Upper lobe of left lung (tissue), 6 donors: ENCODE measurements at regions not wholly inside any gene's neighbourhood (a gene's known extent, or its start where the extent isn't known, plus 50 kb on each side); places are given as distances from the start of the nearest gene placed in this dataset.
"Not testable (repeated sequence)": the region's sequence is repeated elsewhere in the genome, so short reads cannot be mapped to it uniquely, and the experiment has no call there.

ENCODE experiments used
- ATAC-seq, 2 donors: fragments of 200-7000 bp; cut with Tn5 transposase; one replicate each; pipeline ENCODE4 v1.9.1; 2022; ENCODE audit warnings: mild to moderate bottlenecking in 2 of 2, moderate library complexity in 2 of 2; ENCODE audit not compliant: low FRiP score in 2 of 2
- DNase-seq, 2 donors: peaks; one replicate each; pipeline ENCODE4 v3.0.0-alpha.2; 2019 to 2020
- H3K27ac ChIP-seq, 4 donors: fragments of 200-600 bp; sonication (generic); one replicate each; pipeline ENCODE4 v1.5.1; 2016 to 2019
- H3K27me3 ChIP-seq, 4 donors: fragments of 200-600 bp; sonication (generic); one replicate each; pipeline ENCODE4 v1.5.1; 2017 to 2019
- H3K36me3 ChIP-seq, 4 donors: fragments of 200-600 bp; sonication (generic); one replicate each; pipeline ENCODE4 v1.5.1; 2016 to 2019
- H3K4me1 ChIP-seq, 4 donors: fragments of 200-600 bp; sonication (generic); one replicate each; pipeline ENCODE4 v1.5.1; 2018 to 2019
- H3K4me3 ChIP-seq, 4 donors: fragments of 200-600 bp; sonication (generic); one replicate each; pipeline ENCODE4 v1.5.1; 2017 to 2019; ENCODE audit warnings: mild to moderate bottlenecking in 2 of 4, moderate library complexity in 1 of 4
- H3K9me3 ChIP-seq, 4 donors: fragments of 200-600 bp; sonication (generic); one replicate each; pipeline ENCODE4 v1.5.1; 2018 to 2019
- EP300 ChIP-seq, 4 donors: sonication (generic); formaldehyde crosslinking; IDR thresholded peaks; one replicate each; pipeline ENCODE4 v1.5.1; 2017; ENCODE audit warnings: antibody characterized with exemption in 4 of 4, control low read depth in 2 of 4
- POLR2A ChIP-seq, 4 donors: fragments of 450-650 bp; IDR thresholded peaks; one replicate each; pipeline ENCODE4 v1.5.1; 2016 to 2017; ENCODE audit warnings: antibody characterized with exemption in 4 of 4, mild to moderate bottlenecking in 2 of 4
- POLR2AphosphoS5 ChIP-seq, 2 donors: sonication (generic); formaldehyde crosslinking; IDR thresholded peaks; one replicate each; pipeline ENCODE4 v1.5.1; 2017; ENCODE audit warnings: antibody characterized with exemption in 2 of 2
- WGBS, 2 donors: methylation state at CpG; one replicate each; pipeline ENCODE4 v1.1.5; 2017 to 2018; 5-methylcytosine and 5-hydroxymethylcytosine counted together
- TF ChIP-seq, protein P1 (sequence below), 6 experiments: fragments of 450-650 bp in 4 of 6; fragments of 200-600 bp in 2 of 6; sonication (generic) in 2 of 6; IDR thresholded peaks; one replicate each; pipeline ENCODE4 v1.5.1; 2016 to 2019; ENCODE audit warnings: antibody characterized with exemption in 6 of 6
- donor health status: DM: no; HTN: no; CAD: no; lungs with moderate emphysema.
- donor health status: DM: no; HTN: yes; CAD: no; lungs with severe emphysema.

GRCh38 chr6:996271-996852 is 303.4 kb upstream of the EXOC2 start:
- H3K9me3 ChIP-seq = no peaks in the 10 kb centered on the region
- DNase-seq (peak in 1 of 2 donors; percentile 27), ATAC-seq (no peak)
- TF ChIP-seq, protein P1, sequence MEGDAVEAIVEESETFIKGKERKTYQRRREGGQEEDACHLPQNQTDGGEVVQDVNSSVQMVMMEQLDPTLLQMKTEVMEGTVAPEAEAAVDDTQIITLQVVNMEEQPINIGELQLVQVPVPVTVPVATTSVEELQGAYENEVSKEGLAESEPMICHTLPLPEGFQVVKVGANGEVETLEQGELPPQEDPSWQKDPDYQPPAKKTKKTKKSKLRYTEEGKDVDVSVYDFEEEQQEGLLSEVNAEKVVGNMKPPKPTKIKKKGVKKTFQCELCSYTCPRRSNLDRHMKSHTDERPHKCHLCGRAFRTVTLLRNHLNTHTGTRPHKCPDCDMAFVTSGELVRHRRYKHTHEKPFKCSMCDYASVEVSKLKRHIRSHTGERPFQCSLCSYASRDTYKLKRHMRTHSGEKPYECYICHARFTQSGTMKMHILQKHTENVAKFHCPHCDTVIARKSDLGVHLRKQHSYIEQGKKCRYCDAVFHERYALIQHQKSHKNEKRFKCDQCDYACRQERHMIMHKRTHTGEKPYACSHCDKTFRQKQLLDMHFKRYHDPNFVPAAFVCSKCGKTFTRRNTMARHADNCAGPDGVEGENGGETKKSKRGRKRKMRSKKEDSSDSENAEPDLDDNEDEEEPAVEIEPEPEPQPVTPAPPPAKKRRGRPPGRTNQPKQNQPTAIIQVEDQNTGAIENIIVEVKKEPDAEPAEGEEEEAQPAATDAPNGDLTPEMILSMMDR (IDR thresholded peaks at IDR 0.05) = no peak
- no peak for TF ChIP-seq EP300 (IDR thresholded peaks at IDR 0.05)
- TF ChIP-seq POLR2AphosphoS5 (IDR thresholded peaks at IDR 0.05) = no peak
- TF ChIP-seq POLR2A (IDR thresholded peaks at IDR 0.05) = no peak
- no peak overlapping the region for H3K27ac ChIP-seq
- H3K36me3 ChIP-seq = no peaks in the 10 kb centered on the region
- no peak overlapping the region for H3K4me3 ChIP-seq
- no peaks in the 10 kb centered on the region for H3K4me1 ChIP-seq
- H3K27me3 ChIP-seq = no peaks in the 10 kb centered on the region
- 73 to 76% methylated on average over 9 of the region's 9 CpGs for WGBS, 2 donors

- Histone ChIP-seq H3K36me3 (no peaks in the 10 kb centered on the region), H3K4me1 (no peaks in the 10 kb centered on the region)
- TF ChIP-seq, protein P1 (IDR thresholded peaks at IDR 0.05) = no peak
- TF ChIP-seq POLR2AphosphoS5 (IDR thresholded peaks at IDR 0.05) = no peak
- no peak for TF ChIP-seq EP300 (IDR thresholded peaks at IDR 0.05)
- no peak for TF ChIP-seq POLR2A (IDR thresholded peaks at IDR 0.05)
These were observed 298.3 kb upstream of the EXOC2 start for GRCh38 chr6:991192-991591.

DNA sequence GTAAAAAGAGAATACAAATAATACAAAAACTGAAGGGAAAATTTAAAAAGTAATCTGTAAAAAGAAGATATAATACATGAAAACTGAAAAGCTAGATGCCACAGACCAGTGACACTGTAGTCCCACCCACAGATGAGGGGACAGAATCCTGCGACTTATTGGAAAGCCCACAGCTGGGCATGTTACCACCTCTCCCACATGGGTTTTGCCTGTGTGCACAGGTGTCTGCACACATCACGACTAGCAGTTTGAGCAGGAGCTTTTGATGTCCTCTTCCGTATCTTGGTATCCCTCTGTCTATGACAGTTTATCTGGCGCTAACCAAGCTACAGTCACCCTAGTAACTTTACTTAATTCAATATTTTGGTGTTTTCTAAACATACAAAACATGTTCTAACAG is 291.1 kb upstream of the EXOC2 start:
- DNase-seq (no peak), ATAC-seq (no peak)
- TF ChIP-seq, protein P1 (IDR thresholded peaks at IDR 0.05) = no peak
- TF ChIP-seq POLR2A (IDR thresholded peaks at IDR 0.05) = no peak
- TF ChIP-seq EP300 (IDR thresholded peaks at IDR 0.05) = no peak
- no peak for TF ChIP-seq POLR2AphosphoS5 (IDR thresholded peaks at IDR 0.05)
- H3K4me1 ChIP-seq = no peaks in the 10 kb centered on the region
- no peaks in the 10 kb centered on the region for H3K9me3 ChIP-seq
- 87 to 88% methylated on average over 4 of the region's 4 CpGs for WGBS, 2 donors
- no peak overlapping the region for H3K27ac ChIP-seq
- H3K36me3 ChIP-seq = no peaks in the 10 kb centered on the region
- H3K4me3 ChIP-seq = no peak overlapping the region
- H3K27me3 ChIP-seq = no peaks in the 10 kb centered on the region

More at GRCh38 chr6:991192-991591, 298.3 kb upstream of the EXOC2 start:
- no peak for DNase-seq
- Histone ChIP-seq H3K27ac (no peak overlapping the region), H3K4me3 (no peak overlapping the region), H3K9me3 (no peaks in the 10 kb centered on the region), H3K27me3 (no peaks in the 10 kb centered on the region)
- ATAC-seq = no peak

DNA sequence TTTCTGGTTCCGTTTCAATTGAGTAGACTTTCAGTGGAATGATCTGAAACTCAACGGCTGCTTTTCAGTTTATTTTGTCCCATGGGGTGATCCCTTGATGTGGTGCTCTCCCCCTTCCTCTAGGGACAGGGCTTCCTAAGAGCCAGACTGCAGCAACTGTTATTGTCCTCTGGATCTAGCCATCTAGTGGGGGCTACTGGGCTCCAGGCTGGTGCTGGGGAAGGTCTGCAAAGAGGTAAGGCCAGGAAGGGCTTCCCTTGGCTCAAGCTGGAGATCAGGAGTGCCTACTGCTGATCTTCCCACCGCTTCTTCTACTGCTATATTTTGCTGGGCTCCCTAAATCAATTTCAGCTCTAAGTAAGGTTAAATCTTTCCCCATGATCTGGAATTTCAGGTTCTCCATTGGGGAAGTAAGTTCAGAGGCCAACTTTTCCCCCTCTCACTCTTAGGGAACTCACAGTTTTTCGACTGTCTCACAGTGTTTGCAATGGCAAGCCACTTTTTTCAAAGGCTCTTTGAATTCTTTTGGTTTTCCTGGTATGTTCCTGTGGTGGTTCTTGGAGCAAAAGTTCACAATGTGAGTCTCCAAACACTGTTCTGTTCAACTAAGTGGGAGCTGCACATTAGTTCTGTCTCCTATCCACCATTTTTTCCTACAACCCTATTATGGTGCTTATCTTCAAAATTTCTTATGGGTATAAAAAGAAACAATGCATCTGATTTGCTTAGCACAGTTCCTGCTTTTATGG is 286.2 kb upstream of the EXOC2 start:
- H3K9me3 ChIP-seq = peaks cover 0 to 12% (median 4%) of the 10 kb centered on the region in 4 donors
- TF ChIP-seq POLR2A (IDR thresholded peaks at IDR 0.05) (no peak), POLR2AphosphoS5 (IDR thresholded peaks at IDR 0.05) (no peak), EP300 (IDR thresholded peaks at IDR 0.05) (no peak)
- TF ChIP-seq, protein P1 (IDR thresholded peaks at IDR 0.05) = no peak
- no peak overlapping the region for H3K27ac ChIP-seq
- H3K27me3 ChIP-seq = no peaks in the 10 kb centered on the region
- H3K4me1 ChIP-seq = no peaks in the 10 kb centered on the region
- H3K36me3 ChIP-seq = no peaks in the 10 kb centered on the region
- ATAC-seq = no peak
- 73 to 83% methylated on average over 4 of the region's 4 CpGs for WGBS, 2 donors
- H3K4me3 ChIP-seq = no peak overlapping the region
- DNase-seq = no peak

DNA sequence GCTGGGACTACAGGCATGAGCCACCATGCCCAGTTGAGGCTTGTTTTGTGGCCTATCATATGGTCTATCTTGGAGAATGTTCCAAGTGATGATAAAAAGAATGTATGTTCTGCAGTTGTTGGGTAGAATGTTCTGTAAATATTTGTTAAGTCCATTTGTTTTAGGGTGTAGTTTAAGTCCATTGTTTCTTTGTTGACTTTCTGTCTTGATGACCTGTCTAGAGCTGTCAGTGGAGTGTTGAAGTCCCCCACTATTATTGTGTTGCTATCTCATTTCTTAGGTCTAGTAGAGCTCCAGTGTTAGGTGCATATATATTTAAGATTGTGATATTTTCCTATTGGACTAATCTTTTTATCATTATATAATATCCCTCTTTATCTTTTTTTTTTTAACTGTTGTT is 284.3 kb upstream of the EXOC2 start:
- not testable (repeated sequence) for H3K36me3 ChIP-seq, H3K27me3 ChIP-seq, ATAC-seq, DNase-seq, H3K27ac ChIP-seq, H3K4me1 ChIP-seq, H3K4me3 ChIP-seq
- H3K9me3 ChIP-seq = peaks cover 0 to 12% (median 4%) of the 10 kb centered on the region in 4 donors
